Glomerular visceral epithelial cell (primary cell): ENCODE measurements at regions not wholly inside any gene's neighbourhood (a gene's known extent, or its start where the extent isn't known, plus 50 kb on each side); places are given as distances from the start of the nearest gene placed in this dataset.

ENCODE experiments used
- DNase-seq: peaks from one replicate; pipeline ENCODE4 v3.0.0-alpha.2; 2016; ENCODE audit errors: extremely low spot score

DNA sequence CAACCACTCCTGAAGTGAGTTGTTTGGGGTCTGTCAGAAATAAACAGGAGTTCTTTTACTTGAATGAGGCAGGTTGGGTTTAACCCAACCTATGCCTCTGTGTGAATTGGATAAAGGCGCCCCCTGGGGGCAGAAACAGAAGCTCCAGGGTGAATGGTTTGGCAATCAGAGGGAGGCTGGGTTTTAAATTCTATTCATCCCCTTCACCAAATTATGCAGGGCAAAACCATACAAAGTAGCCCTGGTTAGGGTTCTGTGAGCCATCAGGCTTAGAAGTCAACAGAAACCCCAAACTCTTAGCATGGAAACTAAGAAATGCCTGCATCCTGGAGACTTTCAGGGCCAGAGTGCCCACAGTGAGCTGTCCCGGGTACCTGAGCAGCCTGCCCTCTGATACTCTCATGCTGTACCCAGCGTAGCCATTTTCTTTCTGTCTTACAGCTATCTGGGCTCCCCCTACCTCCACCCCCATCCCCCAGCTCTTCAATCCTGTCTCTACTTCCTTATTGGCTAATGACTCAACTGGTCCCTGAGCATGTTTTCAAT, 241.5 kb downstream of the ICOS start:
- peak; percentile 6 for DNase-seq

DNA sequence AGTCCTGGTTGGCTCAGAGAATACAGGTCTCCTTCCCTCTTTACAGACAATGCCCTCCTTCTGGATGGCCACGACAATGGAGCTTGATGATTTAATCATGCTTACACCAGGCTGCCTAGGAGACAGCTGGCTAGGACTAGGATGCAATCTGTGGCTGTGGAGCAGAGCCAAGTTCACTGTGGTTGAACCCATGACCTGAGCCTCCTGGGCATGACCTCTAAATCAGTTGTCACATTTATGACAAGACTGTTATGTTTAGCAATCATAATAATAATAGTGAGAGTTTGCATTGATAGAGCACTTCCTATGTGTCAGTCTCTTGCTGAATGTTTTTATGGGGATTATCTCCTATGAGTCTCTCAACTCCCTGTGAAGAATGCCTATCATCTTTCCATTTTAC, 244.1 kb downstream of the ICOS start:
- no peak for DNase-seq

DNA sequence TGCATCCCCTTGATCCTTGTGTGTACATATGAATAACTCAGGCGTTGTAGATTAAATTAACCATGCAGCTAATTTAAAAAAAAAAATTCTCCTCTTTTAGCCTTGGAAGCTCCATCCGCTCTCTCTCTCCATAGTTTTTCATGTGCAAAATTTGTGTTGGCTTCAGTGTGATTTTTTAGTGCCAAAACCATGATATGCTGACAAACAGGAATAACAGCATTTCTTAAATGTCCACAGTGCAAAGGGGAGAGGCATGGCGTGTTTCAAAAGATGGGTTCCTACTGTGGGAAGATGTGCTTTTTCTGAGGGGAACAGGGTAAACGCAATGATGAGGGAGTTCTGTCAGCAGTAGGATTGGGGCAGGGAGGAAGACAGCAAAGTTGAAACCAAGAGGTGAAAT, 247.0 kb downstream of the ICOS start:
- DNase-seq, result no peak

DNA sequence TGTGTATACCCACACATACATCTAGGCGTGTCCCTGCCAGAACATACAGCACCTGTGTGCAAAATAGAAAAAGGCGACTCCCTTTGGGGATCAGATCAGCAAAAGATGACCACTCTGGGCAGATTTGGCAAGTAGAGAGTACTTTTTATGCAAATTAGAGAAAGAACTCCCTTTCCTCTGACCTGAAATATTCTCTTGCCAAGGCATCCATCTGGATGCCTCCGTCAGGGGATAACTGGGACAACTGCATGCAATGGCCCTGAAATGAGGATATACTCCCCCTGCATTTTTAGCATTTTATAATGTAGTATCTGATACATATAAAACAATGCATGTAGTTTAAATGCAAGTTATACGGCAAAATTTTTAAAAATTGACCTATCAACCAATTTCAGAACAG, 247.7 kb downstream of the ICOS start:
- DNase-seq, result no peak

DNA sequence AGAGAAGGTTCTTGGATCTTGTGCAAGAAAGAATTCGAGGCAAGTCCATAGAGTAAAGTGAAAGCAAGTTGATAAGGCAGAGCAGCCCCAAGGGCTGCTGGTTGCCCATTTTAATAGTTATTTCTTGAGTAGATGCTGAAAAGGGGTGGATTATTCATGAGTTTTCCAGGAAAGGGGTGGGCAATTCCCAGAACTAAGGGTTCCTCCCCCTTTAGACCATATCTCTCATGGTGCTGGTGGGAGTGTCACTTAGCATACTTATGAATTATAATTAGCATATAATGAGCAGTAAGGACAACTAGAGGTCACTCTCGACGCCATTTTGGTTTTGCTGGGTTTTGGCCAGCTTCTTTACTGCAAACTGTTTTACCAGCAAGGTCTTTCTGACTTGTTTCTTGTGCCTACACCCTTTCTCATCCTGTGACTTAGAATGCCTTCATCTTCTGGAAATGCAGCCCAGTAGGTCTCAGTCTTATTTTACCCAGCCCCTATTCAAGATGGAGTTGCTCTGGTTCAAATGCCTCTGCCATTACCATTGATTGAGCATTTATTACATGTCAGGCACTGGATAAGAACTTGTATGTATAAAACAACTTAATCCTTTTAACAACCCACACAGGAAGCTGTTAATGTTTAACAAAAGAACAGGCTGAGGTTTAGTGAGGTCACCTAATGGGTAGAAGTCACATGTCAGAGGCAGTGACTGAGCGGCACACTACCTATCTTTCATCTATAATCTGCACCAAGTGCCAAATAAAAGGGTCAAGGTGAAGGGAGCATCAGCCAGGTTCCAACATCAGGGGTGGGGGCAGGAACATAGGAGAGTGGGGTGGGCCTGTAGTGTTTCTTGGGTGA, 250.9 kb downstream of the ICOS start:
- peak; percentile 62 for DNase-seq

DNA sequence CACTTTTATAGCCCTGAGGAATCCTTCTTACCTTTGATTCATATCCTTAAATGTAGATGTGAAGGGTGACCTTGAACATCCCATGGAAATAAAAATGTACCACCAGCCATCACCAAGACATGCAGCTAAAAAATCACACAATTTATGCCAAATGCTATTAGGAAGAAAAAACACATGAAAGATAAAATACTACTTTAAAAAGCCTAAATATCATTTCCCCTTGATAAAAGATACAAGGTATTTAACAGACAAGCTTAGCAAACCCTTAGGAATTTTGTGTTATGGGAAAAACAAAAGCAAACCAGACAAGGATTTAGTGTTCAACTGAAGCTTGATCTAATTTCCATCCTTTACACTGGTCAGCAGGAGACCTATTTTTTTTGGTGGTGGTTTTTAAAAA, 255.0 kb downstream of the ICOS start:
- DNase-seq, result no peak

DNA sequence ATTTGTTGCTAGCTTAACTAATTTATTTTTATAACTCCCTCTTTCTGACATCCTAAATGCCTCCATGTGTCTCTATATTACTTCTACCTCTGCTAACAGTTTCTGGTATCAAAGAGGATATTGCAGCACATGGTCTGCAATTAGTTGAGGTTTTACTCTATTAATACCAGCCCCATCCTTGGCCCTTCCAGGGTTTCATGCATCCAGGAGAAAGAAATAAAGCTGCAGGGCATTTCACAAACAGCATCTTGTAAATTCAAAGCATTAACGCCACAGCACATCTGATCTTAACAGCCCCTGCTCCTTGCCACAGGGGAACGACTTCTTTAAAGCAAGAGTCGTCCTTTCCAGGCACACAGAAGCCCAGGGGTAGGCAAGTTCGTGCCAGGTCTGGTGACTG, 258.9 kb downstream of the ICOS start:
- DNase-seq, result no peak

DNA sequence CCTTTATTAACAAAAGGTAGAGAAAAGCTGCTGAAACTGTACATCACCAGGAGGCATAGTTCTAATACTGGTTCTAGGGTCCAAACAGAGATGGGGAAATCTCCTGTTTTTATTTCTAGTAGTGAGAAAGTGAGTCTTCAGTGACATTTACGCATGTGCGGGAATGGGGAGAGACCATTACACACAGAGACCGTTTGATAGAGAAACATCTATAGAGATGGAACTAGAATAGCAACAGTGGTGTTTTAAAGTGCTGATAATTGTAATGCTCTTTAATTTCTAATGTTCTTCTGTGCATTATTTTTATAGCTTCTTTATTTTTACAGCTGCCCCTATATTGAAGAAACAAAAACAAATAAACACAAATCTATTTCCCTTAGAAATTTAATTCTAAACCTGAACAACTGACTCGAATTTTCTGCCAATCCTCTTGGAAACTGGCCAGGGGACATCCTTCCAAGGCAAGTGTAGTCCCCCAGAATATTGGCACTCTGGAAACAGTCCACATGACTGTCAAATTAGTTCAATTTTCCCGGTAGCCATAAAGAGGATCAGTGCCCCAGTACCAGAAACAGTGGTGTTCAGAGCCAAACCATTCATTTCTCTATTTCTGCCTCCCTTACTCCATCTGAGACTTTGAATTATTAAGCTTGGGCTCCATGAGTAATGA, 260.9 kb downstream of the ICOS start:
- DNase-seq, result no peak

DNA sequence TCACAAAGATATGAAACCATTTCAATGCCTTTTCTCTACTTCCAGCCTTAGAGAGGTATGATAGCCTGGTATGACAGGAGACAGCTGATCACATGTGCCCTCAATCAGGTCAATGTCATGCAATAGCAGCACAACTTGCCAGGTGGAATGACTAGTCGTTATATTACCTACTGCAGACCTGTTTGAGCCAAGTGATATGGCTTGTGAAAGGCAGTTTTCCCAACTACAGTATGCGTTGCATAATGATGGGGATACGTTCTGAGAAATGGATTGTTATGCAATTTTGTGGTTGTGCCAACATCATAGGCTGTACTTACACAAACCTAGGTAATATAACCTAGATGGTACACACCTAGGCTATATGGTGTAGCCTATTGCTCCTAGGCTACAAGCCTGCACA, 262.8 kb downstream of the ICOS start:
- DNase-seq, result no peak

DNA sequence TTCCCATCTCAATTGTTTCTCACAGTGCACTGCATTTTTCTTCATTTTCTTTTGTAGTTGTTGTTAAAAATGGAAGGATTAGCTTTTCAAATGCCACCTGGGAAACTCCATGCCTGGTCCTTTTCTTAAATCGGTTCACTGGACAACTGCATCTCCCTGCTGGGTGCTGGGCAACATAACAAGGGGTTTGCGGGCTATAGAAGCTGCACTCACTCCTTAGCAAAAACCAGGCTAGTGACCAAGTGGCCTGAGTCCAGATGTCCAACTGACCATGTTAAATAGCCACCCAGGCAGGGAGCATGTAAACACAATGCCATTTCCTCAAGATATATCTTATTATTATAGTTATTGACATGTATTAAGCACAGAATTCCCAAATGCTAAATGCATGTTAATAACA, 264.9 kb downstream of the ICOS start:
- DNase-seq, result no peak

DNA sequence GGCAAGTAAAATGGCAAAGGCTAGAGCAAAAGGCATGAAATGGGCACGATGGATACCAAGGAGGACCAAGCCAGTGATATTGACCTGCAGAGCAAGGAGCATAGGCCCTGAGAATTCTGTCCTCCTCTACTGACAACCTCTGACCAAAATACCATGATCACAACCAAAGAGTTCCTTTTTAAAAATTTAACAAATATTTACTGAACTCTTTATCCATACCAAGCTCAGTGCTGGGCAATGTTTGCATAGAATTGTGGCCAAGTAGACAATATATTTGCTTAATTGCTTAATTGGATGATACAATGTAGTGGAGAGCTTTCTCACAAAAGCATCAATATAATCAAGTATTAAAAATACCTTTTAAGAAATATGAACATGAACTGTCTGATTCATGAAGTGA, 265.7 kb downstream of the ICOS start:
- no peak for DNase-seq

DNA sequence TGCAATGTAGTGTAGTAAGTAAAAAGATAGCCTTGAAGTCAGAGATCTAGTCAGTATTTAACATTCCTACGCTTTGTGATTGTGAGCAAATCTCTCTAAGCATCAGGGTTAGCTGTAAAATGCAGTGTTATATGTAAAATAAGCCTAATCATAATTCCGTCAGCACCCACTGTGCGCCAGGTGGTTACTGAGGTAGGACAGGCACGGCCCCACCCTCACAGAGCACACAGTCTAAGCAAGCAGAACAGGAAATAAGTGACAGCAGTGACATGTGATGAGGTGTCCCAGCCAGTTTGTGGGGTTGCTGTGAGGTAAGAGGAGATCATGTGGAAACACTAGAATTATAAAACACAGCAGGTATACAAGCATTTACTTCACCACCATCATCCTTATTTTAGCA, 267.1 kb downstream of the ICOS start:
- DNase-seq, result no peak

DNA sequence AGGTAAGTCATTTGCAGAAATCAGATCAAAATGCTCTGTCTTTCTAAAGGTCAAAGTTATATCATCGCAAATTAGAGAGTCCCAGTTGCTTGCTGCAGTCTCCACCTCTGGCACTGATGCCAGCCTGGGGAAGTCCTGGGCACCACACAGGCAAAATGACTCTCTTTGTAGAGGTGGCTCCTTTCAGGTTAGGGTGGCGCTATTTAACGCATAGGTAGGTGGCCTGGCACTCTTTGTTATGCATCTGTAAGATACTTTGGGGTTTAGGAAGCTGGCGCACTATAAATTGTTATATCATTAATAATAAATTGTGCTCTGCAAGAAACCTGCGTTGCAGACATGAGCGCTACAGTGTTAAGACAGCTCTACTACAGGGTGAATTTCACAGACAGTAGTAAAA, 268.5 kb downstream of the ICOS start:
- DNase-seq, result no peak

DNA sequence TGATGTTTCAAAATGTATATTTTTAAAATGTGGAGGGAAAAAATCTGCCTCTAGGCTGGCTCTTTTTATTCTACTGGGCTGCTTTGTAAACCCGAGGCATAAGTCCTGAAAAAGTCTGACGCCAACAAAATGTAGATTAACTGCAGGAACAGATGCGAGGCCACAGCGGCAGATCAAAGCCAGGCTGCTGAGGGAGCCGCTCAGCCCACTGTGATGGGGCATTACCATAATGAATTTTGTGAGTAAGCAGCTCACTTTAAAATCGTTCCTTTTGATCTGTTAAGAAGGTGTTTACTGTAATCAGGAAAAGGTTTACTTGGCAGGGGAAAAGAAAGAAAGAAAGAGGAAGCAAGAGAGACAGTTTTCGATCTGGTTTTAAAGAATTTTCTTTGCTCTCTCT, 269.0 kb downstream of the ICOS start:
- no peak for DNase-seq

DNA sequence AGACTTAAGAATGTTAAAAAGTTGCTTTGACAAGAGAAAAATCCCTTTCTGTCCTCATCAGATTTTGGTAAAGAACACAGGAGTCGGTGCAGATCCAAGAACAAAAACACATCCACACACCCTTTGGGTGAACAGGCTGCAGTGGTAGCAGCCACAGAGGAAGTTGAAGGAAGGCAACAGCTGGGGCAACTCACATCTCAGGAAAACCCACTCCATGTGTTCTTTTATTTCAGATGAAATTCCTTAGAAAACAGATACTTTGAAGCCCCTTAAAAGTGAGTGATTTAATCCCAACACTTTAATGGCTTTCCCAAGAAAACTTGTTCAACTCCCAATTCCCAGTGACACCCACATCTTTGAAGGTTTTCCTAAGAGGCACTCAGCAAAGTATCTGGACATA, 271.3 kb downstream of the ICOS start:
- no peak for DNase-seq

DNA sequence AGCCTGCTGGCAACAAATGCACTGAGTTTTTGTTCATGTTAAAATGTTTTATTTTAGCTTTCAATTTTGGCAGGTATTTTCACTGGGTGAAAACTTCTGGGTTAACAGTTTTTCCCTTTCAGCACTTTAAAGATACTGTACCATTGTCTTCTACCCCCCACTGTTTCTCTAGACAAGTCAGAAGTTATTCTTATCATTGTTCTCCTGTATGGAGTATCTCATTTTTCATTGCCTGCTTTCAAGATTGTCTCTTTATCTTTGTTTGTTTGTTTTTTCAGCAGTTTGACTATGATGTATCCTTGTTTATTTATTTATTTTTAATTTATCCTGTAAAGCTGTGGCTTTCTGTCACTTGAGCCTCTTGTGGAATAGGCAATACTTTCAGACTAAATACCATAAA, 277.0 kb downstream of the ICOS start:
- DNase-seq, result no peak

DNA sequence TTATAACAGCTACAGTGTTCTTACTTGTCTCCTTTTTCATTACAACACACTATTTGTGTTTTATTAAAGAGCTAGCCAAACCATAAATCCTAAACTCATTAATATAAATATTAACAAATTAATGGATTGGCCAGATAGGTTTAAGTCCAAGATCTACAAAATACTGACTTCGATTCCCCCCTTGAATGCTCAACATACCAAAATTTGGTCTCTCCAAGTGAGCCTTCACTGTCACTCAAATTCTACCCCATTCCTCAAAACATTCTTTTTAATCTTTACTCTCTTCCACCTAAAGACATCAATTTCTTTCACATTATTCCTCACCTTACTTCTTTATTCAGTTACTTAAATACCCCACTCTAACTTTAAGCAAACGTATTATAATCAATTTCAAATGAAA, 281.5 kb downstream of the ICOS start:
- DNase-seq, result no peak

DNA sequence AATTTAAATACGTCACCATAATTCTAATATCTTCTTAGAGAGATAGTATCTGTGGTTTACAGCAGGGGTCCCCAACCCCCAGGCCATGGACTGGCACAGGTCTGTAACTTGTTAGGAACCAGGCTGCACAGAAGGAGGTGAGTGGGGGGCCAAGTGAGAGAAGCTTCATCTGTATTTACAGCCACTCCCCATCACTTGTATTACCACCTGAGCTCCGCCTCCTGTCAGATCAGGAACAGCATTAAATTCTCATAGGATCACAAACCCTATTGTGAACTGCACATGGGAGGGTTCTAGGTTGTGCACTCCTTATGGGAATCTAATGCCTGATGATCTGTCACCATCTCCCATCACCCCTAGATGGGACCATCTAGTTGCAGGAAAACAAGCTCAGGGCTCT, 282.6 kb downstream of the ICOS start:
- DNase-seq, result no peak

DNA sequence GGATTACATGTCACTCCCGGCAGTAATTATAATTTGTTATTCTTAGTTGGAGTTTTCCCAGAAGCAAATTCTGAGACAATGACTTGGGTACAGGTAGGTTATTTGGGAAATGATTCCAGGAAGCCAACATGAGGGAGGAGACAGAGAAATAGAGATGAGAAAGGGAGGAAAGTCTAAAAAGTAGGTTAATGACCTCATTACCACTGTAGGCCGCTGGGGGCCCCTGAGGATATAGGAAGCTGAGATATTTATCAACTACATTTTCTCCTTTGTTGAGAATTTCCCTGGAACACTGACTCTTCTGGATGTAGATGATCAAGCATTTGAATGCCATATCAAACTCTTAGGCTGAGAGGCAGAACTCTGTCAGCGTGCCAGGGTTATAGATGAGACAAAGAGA, 284.3 kb downstream of the ICOS start:
- DNase-seq, result no peak

DNA sequence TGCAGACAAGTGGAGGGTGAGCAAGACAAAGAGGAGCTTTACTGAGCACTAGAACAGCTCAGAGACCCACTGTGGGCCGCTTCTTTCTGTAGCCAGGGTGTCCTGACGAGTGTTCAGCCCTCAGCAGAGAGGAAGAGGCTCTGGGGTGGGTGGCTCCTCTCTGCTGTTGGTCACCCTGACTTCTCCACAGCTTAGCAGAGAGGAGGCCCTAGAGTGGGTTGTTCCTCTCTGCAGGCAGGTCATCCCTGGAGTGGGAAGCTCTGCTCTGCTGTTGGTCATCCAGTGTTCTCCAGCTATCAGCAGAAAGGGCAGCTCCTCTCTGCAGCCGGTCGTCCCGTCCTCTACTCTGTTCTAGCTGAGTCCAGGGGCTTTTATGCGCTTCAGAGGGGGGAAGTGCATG, 286.5 kb downstream of the ICOS start:
- DNase-seq, result no peak

DNA sequence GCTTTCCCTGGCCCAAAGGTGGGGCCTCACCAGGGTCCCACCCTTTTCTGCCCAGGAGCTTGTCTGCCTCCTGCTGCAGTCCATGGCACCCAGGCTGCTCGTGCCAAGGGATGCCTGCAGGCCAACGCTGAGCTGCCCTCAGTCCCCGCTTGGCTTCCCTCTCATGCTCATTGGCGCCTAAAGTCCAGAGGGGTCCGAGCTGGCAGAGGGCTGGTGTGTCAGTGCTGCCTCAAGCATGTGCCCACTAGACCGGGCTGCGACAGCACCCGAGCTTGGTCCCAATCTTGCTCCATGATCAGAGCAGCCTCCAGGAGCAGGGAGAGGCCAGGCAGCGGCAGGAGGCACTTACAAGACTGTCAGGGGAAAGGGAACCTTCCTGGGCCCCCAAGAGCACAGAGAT, 287.0 kb downstream of the ICOS start:
- no peak for DNase-seq

DNA sequence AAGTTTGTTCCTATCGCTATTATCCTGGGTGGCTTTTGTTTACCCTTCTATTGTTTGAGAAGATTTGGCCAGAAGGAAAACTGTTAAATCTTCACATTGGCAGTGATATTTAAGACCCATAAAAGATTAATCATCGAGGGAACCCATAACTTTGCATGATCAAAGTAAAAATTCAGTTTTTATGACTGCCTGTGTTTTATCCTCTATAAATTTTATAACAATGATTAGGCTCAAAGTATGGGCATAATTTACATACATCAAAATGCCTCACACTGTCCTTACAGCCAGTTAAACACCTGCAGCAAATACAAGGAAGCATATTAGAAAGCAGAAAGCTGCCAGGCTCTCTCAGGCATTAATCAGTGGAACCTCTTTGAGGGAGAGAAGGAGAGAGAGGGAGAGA, 289.1 kb downstream of the ICOS start:
- DNase-seq, result no peak

DNA sequence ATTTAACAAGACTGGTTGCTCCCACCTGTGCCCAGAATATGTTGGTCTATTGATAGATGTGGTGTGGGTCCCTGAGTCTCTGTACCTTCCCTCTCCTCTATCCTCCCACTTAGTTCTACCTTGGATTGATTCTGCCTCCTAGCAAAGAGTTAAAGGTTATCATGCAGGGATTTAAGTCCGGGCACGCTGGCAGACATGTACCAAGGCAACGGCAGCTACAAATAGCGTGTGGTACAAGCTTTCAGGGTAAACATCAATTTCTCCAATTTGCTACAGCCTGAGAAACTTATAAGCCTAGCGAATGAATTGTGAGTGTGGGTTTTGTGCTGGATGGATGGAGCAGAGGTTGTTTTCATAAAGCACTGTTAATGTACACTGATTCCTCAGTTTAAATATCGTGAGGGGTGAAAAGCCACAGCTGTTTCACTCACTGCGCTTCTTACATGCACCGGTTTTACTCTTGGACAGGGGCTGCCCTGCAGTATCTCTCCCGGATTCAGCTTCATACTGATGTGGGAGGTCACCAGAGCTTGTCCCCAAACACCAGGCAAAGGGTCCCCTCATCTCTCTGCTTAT, 289.8 kb downstream of the ICOS start:
- no peak for DNase-seq
